PC-3 (cell line): ENCODE measurements at regions not wholly inside any gene's neighbourhood (a gene's known extent, or its start where the extent isn't known, plus 50 kb on each side); places are given as distances from the start of the nearest gene placed in this dataset.

Experiments used
- ATAC-seq: fragments of 200-7000 bp; cut with Tn5 transposase; 2 replicates; pipeline ENCODE4 v1.9.1; 2020; ENCODE audit warnings: mild to moderate bottlenecking, moderate library complexity
- BruUV-seq: library from RNA; stranded (reverse); fragments of 400-500 nt; replicated peaks from 2 replicates; lab custom pipeline; 2021; lab: Mats Ljungman, UMichigan
- CTCF ChIA-PET: fragments of 300-600 bp; sonication (Branson Sonifier 250); formaldehyde crosslinking; loops from one replicate; lab custom pipeline; 2022; ENCODE audit warnings: antibody characterized with exemption; lab: Charles Lee
- POLR2A ChIA-PET: fragments of 300-600 bp; sonication (Branson Sonifier 250); formaldehyde crosslinking; loops from one replicate; lab custom pipeline; 2022; ENCODE audit warnings: antibody characterized with exemption; ENCODE audit not compliant: unreplicated experiment; lab: Charles Lee
- DNase-seq: peaks from one replicate; pipeline ENCODE4 v3.0.0-alpha.2; 2015
- H2AFZ ChIP-seq: fragments of 300-600 bp; sonication (generic); 2 replicates; pipeline ENCODE4 v1.6.0; 2016; ENCODE audit warnings: antibody characterized with exemption, low read length
- H3F3A ChIP-seq: fragments of 300-600 bp; sonication (generic); one replicate; pipeline ENCODE4 v1.6.0; 2017; ENCODE audit warnings: antibody characterized with exemption, low read length, control low read depth, mild to moderate bottlenecking; ENCODE audit not compliant: unreplicated experiment
- H3K27ac ChIP-seq: fragments of 300-600 bp; sonication (generic); 2 replicates; pipeline ENCODE4 v1.5.1; 2016; ENCODE audit warnings: mild to moderate bottlenecking, low read length
- H3K27me3 ChIP-seq: fragments of 300-600 bp; sonication (generic); 2 replicates; pipeline ENCODE4 v1.6.1; 2016; ENCODE audit warnings: low read length, mixed read lengths
- H3K36me3 ChIP-seq: fragments of 300-600 bp; sonication (generic); 2 replicates; pipeline ENCODE4 v1.6.1; 2016; ENCODE audit warnings: low read depth, mixed run types, low read length, mixed read lengths
- H3K4me1 ChIP-seq: fragments of 300-600 bp; sonication (generic); 2 replicates; pipeline ENCODE4 v1.5.1; 2016; ENCODE audit warnings: low read length; ENCODE audit not compliant: insufficient read depth
- H3K4me2 ChIP-seq: fragments of 300-600 bp; sonication (generic); 2 replicates; pipeline ENCODE4 v1.6.0; 2016; ENCODE audit warnings: low read length
- H3K4me3 ChIP-seq: fragments of 300-600 bp; sonication (generic); 2 replicates; pipeline ENCODE4 v1.5.1; 2016; ENCODE audit warnings: mild to moderate bottlenecking, low read length, mixed read lengths
- H3K79me2 ChIP-seq: fragments of 300-600 bp; sonication (generic); 2 replicates; pipeline ENCODE4 v1.6.1; 2017; ENCODE audit warnings: low read length, mixed read lengths
- H3K9ac ChIP-seq: fragments of 300-600 bp; sonication (generic); 2 replicates; pipeline ENCODE4 v1.6.0; 2016; ENCODE audit warnings: mild to moderate bottlenecking, low read length
- H3K9me2 ChIP-seq: fragments of 300-600 bp; sonication (generic); replicated peaks from 2 replicates; pipeline ENCODE4 v1.6.1; 2016; ENCODE audit warnings: mixed run types, low read length, mixed read lengths
- H3K9me3 ChIP-seq: fragments of 300-600 bp; sonication (generic); 2 replicates; pipeline ENCODE4 v1.6.1; 2016; ENCODE audit warnings: low read length, mixed read lengths
- H4K20me1 ChIP-seq: fragments of 300-600 bp; sonication (generic); 2 replicates; pipeline ENCODE4 v1.6.1; 2016; ENCODE audit warnings: low read length, mixed read lengths
- CTCF ChIP-seq: fragments of 300-600 bp; sonication (generic); conservative IDR thresholded peaks from 2 replicates; pipeline ENCODE4 v1.5.1; 2017; ENCODE audit warnings: antibody characterized with exemption, low read depth, mild to moderate bottlenecking, low read length
- EZH2 ChIP-seq: fragments of 300-600 bp; sonication (generic); IDR thresholded peaks from one replicate; pipeline ENCODE4 v1.6.1; 2017; ENCODE audit warnings: antibody characterized with exemption, mild to moderate bottlenecking, low read length; ENCODE audit not compliant: unreplicated experiment
- EZH2phosphoT487 ChIP-seq: fragments of 300-600 bp; sonication (generic); IDR thresholded peaks from 2 replicates; pipeline ENCODE4 v1.6.1; 2018; ENCODE audit warnings: mild to moderate bottlenecking, antibody characterized with exemption, low read length, borderline replicate concordance
- intact Hi-C: fragments of 100-400 bp; cut with micrococcal nuclease; formaldehyde crosslinking; loops from 2 replicates; pipeline ENCODE4 v1.9.0; 2023

DNA sequence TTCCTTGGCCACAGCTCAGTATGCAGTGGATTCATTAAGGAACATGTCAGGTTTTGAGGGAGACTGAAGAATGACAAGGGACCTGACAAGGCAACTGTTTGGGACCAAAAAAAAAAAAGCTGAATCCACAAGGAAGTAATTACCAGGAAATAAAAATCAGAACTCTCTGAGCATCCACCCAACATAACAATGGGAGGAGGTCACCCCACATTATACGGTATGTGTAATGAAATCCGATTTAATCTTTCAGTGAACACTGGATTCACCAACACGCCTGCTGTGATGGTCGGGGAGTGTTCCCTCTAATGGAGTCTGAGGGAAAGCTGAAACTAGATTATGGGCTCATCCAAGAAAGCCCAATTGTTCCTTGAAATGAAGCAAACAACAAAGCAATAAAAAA lies 329.3 kb downstream of the ETAA1 start:
- Histone ChIP-seq H3K9me3 (no peaks in the 10 kb centered on the region), H3K79me2 (no peaks in the 10 kb centered on the region), H3K27ac (no peak overlapping the region), H3F3A (no peaks in the 10 kb centered on the region), H3K4me2 (no peak overlapping the region), H3K4me1 (no peaks in the 10 kb centered on the region), H2AFZ (no peak overlapping the region), H3K4me3 (no peak overlapping the region), H3K9me2 (no peaks in the 10 kb centered on the region), H4K20me1 (no peaks in the 10 kb centered on the region), H3K36me3 (no peaks in the 10 kb centered on the region), H3K9ac (no peak overlapping the region), H3K27me3 (peaks cover 5% of the 10 kb centered on the region; the same call in 1 of the 2 replicates)
- BruUV-seq = no TSS peak
- CTCF ChIA-PET = no interaction called here
- no peak for TF ChIP-seq CTCF
- TF ChIP-seq EZH2phosphoT487 = no peak
- TF ChIP-seq EZH2 = no peak
- POLR2A ChIA-PET = no interaction called here
- ATAC-seq = no peak
- intact Hi-C loops = no loop called here
- DNase-seq = no peak

DNA sequence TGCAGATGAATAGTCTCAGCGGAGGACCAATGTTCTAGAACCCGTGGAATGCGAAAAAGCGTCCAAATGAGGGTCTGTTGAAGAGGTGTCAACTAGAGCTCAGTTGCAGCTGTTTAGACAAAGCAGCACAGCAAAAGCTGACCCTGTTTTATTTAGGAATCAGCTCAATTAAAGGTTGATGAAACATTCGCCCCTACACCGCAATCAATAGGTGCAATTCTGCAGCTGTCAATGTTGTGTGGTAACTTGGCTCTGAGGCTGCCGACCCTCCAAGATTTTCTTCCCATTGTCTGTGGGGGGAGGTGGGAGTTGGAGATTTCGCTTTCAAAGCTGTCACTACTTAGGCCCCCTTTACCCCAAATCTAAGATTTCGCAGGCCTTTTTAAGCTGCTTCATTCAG lies 330.0 kb downstream of the ETAA1 start:
- H3K79me2 ChIP-seq = no peaks in the 10 kb centered on the region
- H3K4me1 ChIP-seq = no peaks in the 10 kb centered on the region
- no peaks in the 10 kb centered on the region for H3K36me3 ChIP-seq
- no peak for TF ChIP-seq CTCF
- no peak for TF ChIP-seq EZH2
- TF ChIP-seq EZH2phosphoT487 = no peak
- DNase-seq = no peak
- H3K4me3 ChIP-seq = no peak overlapping the region
- CTCF ChIA-PET = no interaction called here
- H2AFZ ChIP-seq = no peak overlapping the region
- no peak overlapping the region for H3K9ac ChIP-seq
- H3K9me3 ChIP-seq = no peaks in the 10 kb centered on the region
- no peaks in the 10 kb centered on the region for H3K9me2 ChIP-seq
- no peaks in the 10 kb centered on the region for H4K20me1 ChIP-seq
- no peaks in the 10 kb centered on the region for H3F3A ChIP-seq
- intact Hi-C loops = no loop called here
- H3K4me2 ChIP-seq = no peak overlapping the region
- no TSS peak for BruUV-seq
- no peak for ATAC-seq
- peaks cover 5% of the 10 kb centered on the region; the same call in 1 of the 2 replicates for H3K27me3 ChIP-seq
- POLR2A ChIA-PET = no interaction called here
- H3K27ac ChIP-seq = no peak overlapping the region

DNA sequence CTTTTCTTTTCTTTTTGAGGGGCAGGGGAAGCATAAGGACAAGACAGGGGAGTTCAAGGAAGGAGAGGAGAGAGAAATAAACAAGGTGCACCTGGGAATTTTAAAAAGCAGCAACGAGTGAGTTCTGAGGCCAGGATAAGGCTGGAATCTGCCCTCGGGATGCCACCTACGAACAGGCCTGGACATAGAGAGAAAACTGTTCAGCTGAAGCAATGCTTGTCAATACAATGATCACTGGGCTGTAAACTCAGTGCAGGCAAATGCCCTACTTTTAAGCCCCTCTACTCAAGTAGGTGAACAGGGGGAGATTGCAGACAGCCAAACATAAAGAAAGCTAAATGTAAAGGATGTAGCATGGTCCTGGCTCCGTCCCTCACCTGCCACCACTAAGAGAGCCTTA lies 330.5 kb downstream of the ETAA1 start:
- Histone ChIP-seq H3K9ac (no peak overlapping the region), H3K9me2 (no peaks in the 10 kb centered on the region), H3K4me2 (no peak overlapping the region), H3F3A (no peaks in the 10 kb centered on the region), H3K4me3 (no peak overlapping the region), H3K9me3 (no peaks in the 10 kb centered on the region), H3K4me1 (no peaks in the 10 kb centered on the region), H3K27ac (no peak overlapping the region), H3K36me3 (no peaks in the 10 kb centered on the region), H3K27me3 (peaks cover 5% of the 10 kb centered on the region; the same call in 1 of the 2 replicates), H2AFZ (no peak overlapping the region), H4K20me1 (no peaks in the 10 kb centered on the region), H3K79me2 (no peaks in the 10 kb centered on the region)
- ChIA-PET CTCF (no interaction called here), POLR2A (no interaction called here)
- ATAC-seq (no peak), DNase-seq (no peak)
- TF ChIP-seq EZH2phosphoT487 (no peak), EZH2 (no peak), CTCF (no peak)
- BruUV-seq = no TSS peak
- intact Hi-C loops = no loop called here
